HG03442 (cell line): ENCODE measurements at regions not wholly inside any gene's neighbourhood (a gene's known extent, or its start where the extent isn't known, plus 50 kb on each side); places are given as distances from the start of the nearest gene placed in this dataset.

Experiments used
- ATAC-seq: cut with Tn5 transposase; IDR thresholded peaks from one replicate; pipeline ENCODE4 v1.9.1; 2021; ENCODE audit warnings: mild to moderate bottlenecking, moderate library complexity; ENCODE audit not compliant: unreplicated experiment

DNA sequence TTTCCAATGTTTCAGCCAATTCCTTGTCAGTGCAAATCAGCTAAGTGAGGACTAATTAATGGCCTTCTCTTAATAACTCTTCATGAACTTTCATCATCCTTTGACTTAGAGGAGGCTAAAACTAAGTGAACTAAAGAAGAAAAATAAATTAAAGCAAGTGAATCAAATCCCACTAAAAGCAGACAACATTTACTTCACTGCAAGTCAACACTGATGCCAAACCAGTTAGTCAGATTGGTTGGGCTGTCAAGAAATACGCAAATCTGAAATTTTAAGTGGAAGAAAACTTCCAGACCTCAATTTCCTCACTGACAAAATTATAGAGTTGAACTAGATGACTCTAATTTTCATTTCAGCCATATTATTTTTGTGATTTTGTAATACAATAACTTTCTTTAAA, 137.2 kb upstream of the PRLR start:
- ATAC-seq = no peak

DNA sequence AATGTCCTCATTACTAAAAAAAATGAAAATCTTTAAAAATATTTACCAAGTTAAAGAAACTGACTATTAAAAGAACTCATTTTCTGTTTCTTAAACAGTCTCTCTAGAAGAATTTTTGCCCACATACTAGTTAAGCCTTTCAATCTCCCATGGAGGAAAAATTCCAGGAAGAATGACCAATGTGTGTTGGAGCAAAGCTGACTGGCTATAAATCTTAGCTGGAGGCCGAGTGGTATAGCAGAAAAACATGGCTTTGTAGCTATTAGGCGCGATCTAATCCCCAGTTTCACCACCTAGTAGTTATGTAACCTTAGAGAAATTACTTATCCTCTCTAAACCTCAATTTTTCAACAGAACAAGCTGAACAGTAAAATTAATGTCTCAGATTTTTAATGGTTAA, 135.5 kb upstream of the PRLR start:
- ATAC-seq = no peak

GRCh38 chr5:35364350-35364749, 134.1 kb upstream of the PRLR start:
- no peak for ATAC-seq

DNA sequence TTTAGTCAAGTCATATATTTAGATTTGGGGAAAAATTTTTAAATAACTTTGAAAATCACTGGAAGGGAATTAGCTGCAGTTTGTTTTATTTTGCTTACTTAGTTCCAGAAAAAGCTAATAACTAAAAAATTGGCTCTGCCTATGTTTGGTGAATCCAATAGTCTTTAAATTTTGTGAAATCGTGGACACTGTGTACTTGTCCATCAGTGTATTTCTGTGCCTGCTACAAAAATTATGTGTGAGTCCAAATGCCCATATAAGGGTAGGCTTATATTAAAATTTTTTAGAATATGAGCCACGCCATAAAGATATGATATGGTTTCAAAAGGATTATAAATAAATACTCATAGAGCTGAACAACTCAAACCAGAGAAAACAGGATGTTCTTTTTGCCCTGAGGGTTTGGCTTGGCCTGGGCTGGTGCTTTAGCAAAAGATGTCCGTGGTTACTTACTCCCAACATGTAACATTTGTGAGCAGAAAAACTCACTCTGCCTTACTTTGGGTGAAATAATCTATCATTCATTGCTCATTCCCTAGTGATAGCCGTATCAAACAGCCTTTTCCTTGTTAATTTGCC, 133.2 kb upstream of the PRLR start:
- ATAC-seq = no peak

- no peak for ATAC-seq
Measured at GRCh38 chr5:35362772-35363171, 132.5 kb upstream of the PRLR start.

DNA sequence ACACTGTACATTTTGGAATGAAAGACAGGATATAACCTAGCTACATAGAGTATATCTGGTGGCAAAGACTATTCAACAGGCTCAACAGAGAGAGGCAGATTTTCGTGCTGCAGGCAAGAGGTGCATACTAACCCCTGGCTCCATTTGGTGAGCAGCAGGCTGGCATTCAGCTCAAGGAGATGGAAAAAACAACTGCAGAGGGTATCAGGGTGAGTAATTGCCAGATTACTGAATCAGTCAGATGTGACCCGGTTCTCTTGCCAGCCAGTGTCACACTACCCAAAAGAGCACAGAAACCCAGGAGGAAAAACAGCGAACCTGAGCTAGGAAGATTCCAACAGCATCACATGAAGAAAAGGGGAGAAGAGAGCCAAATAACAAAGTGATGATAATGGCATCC, 130.4 kb upstream of the PRLR start:
- no peak for ATAC-seq

DNA sequence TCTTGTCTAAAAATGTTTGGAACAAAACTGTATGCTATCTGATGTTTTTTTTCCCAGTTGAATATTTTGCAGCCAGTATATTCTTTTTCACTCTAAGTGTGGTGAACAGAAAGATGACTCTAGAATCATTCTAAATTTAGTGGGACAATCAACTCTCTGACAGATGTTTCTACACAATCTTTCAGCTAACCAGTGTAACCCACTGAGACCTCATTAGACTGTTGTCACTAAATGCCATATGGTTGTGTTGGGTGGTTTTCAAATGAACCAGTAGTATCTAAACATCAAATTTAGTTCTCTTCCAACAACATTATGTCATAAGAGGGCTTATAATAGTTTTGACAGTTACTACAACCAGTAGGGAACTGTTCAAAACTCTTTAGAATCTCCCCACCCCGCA, 129.6 kb upstream of the PRLR start:
- ATAC-seq = no peak

GRCh38 chr5:35357973-35358372, 127.7 kb upstream of the PRLR start:
- no peak for ATAC-seq

- no peak for ATAC-seq
Measured at GRCh38 chr5:35356725-35357124, 126.4 kb upstream of the PRLR start.

DNA sequence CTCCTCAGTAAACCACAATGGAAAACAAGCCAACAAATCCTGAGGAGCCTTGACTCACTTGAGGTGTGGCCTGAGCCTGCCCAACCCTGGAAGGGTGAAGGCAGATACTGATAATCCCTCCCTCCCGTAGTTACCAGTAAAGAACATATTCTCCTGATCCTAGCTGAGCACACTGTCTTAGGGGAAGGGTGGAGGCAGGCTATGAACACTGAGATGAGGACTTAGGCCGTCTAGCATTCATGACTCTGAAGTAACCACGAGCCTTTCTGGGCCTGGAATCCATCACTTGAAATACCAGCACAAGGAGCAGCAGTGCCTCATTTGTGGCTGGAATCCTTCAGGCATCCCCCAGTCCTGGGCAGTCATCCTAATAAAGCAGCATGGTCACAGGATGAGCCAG, 124.5 kb upstream of the PRLR start:
- no peak for ATAC-seq

DNA sequence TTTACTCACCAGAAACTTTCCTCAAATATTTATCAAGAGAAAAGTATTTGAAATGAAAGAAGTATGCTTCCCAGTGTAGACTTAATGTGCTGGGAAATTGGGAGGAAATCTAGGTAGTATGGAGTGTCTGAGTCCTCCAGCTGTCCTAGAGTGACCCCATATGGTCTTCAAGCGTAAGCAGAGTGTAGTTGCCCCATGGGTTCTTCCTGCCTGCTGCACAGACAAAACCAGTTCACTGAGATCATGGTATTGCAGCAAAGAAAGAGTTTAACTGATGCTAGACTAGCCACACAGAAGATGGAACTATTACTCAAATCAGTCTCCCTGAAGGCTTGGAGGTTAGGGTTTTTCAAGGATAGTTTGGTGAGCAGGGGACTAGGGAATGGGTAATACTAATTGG, 114.9 kb upstream of the PRLR start:
- ATAC-seq = no peak

- no peak for ATAC-seq
Measured at GRCh38 chr5:35342664-35343063, 112.4 kb upstream of the PRLR start.

DNA sequence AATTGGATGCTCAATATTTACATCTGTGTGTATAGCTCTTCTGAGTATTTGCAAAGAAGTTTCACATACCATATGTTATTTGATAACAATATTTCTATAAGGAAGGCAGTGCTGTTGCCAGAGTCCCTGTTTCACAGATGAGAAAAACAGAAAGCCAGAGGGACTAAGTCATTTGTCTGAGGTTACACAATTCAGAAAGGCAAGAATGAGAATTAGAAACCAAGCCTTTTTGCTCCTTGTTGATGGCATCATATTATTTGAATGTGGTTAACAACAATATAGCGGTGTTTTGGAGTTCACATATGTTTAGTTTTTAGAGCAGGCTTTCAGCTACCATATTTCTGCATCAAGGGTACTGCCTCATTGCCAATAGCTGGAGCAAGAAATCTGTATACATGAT, 110.9 kb upstream of the PRLR start:
- ATAC-seq = no peak

- ATAC-seq = no peak
Measured at GRCh38 chr5:35339616-35340100, 109.4 kb upstream of the PRLR start.

DNA sequence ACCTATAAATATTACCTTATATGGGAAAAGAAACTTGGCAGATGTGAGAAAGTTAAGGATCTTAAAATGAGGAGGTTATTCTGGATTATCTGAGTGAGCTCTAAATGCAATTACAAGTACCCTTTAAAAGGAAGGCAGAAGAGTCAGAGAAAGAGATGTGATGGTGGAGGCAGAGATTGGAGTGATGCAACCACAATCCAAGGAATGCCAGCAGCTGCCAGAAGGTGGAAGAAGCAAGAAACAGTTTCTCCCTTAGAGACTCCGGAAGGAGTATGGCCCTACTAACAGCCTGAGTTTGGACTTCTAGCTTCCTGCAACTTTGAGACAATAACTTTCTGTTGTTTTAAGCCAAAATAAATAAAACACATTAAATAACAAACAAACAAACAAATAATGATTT, 108.7 kb upstream of the PRLR start:
- no peak for ATAC-seq

- ATAC-seq = no peak
Measured at GRCh38 chr5:35338157-35338453, 107.8 kb upstream of the PRLR start.

DNA sequence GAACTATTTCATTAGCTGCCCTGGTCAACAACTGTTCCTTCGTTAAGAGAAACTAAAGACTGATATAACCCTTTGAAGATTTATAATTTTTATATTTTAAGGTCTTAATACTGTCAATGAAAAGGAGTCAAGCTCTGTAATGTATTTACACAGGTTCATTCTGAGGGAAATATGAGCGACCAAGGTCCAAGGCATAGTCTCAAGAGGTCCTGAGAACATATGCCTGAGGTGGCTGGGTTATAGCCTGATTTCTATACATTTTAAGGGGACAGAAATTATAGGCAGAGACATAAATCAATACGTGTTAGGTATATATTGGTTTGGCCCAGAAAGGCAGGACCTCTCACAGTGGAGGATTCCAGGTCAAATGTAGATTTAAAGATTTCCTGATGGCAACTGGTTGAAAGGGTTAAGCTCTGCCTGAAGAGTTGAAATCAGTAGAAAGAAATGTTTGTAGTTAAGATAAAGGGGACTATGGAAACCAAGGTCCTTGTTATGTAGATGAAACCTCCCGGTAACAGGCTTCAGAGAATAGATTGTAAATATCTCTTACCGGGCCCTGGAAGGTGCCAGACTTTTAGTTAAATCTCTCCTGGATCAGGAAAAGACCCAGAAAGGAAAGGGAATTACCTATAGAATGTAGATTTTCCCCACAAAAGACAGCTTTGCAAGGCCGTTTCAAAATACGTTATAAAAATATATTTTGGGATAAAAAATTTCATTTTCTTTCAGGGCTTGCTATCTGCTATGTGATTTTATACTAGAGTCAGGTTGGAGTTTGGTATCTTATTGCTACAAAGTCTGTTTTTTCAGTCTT, 107.3 kb upstream of the PRLR start:
- no peak for ATAC-seq

GRCh38 chr5:35336230-35336629, 105.9 kb upstream of the PRLR start:
- no peak for ATAC-seq

DNA sequence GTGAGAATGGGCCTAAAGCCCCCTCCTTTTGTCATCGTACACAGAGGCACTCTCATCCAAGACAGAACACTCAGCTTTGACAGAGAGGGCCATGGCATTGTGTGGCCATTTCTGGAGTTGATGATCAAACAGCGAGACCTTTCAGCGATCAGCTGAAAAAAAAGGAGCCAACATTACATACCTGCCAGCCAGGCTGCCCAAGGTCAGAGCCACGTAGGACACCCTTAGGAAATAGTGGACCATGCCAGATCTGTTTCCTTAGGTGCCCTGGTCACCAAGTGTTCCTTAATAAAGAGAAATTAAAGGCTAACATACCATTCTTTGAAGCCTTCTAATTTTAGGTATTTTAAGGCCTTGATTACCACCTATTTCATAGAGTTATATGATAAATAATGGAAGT, 105.5 kb upstream of the PRLR start:
- no peak for ATAC-seq

GRCh38 chr5:35333366-35333765, 103.1 kb upstream of the PRLR start:
- no peak for ATAC-seq

DNA sequence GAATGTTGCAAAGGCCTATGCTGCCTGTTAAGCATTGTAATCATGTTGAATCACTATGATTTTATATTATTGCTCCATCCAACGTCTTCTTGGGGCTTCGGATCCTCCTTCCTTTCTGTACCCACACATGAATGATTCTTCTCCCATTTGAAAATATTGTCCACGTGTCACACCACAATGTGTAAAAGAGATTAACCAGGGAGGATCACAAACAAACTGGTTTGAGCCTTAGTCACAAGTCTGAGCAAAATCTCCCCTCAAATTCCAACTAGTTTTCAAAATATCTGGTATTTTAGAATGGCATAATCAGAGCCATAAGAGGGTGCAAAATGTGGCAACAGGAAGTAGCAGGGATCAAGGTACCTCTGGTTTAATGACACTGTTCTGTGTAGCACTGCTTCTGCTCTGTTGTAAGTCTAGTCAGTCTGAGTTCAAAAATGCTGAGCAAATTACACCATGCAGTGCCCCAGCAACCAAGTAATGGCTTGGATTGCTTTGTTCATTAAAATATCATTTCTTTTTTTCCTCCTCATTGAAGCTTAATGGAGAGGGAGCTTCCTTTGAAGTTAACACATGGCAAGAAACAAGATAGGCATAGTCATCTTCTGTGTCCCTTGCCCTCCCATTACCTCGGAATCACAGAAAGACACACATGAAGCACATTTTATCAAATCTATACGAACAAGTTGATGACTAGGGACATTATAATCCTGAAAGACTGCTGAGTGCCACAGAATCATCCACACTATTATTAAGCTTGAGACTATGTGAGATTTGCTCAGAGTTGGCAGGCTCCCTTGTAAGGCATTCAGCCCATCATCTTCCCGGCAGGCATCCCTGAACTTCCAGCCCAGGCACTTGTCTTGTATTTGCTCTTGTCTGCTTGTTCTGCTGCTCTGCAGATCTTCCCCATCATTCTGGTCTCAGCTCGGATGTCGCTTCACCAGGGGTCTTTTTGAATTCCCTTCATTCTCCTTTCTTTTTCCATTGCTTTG, 102.0 kb upstream of the PRLR start:
- no peak for ATAC-seq

GRCh38 chr5:35325836-35326235, 95.5 kb upstream of the PRLR start:
- ATAC-seq = no peak
